ENCODE measurements at regions not wholly inside any gene's neighbourhood (a gene's known extent, or its start where the extent isn't known, plus 50 kb on each side); places are given as distances from the start of the nearest gene placed in this dataset.

- dilution Hi-C loops (cut with MboI; ENCODE audit: extremely low pct_ligation_motif_present, low sequenced_read_pairs) (no loop called here), intact Hi-C loops (cut with micrococcal nuclease) (no loop called here)
- Histone ChIP-seq H4K20me1 (replicated peaks; ENCODE audit: control insufficient read depth, extremely low read depth, insufficient read depth, low read length) (no peaks in the 10 kb centered on the region), H3K4me1 (ENCODE audit: control insufficient read depth, extremely low read depth, insufficient read depth, low read length) (no peaks in the 10 kb centered on the region), H3K4me2 (ENCODE audit: insufficient read depth, low read length) (no peak overlapping the region), H3K27me3 (ENCODE audit: control insufficient read depth in 2 of 2, insufficient read depth in 2 of 2, low read length in 2 of 2) (no peaks in the 10 kb centered on the region), H3K36me3 (ENCODE audit: control insufficient read depth in 2 of 2, extremely low read depth in 1 of 2, insufficient read depth in 2 of 2, low read length in 2 of 2) (no peaks in the 10 kb centered on the region), H3K4me3 (replicated peaks in 1 of 3; ENCODE audit: insufficient read depth in 1 of 3, low read depth in 1 of 3, low read length in 3 of 3) (no peak overlapping the region), H3K9me3 (replicated peaks; ENCODE audit: control insufficient read depth, insufficient read depth, low read length) (peaks cover 8% of the 10 kb centered on the region), H3K27ac (ENCODE audit: insufficient read depth, low read depth, low read length) (no peak overlapping the region), H3K79me2 (ENCODE audit: control insufficient read depth, insufficient read depth, low read length) (no peaks in the 10 kb centered on the region), H3K9ac (replicated peaks; ENCODE audit: extremely low read depth, insufficient read depth, low read length) (no peak overlapping the region), H2AFZ (ENCODE audit: low read depth, low read length) (no peak overlapping the region), H3K9me1 (replicated peaks; ENCODE audit: control insufficient read depth, extremely low read depth, insufficient read depth, low read length) (no peaks in the 10 kb centered on the region)
- ChIA-PET POLR2A (no interaction called here), CTCF (no interaction called here)
- BruUV-seq (replicated peaks): no TSS peak
- FAIRE-seq: no peak
- TF ChIP-seq EZH2 (IDR thresholded peaks at IDR 0.05; ENCODE audit: borderline replicate concordance, low read depth, low read length, severe bottlenecking) (no peak), MYC (IDR thresholded peaks at IDR 0.05; ENCODE audit: low read depth, low read length) (no peak), FOS (IDR thresholded peaks at IDR 0.05; ENCODE audit: borderline replicate concordance, insufficient read depth, low read length) (no peak), GATA2 (IDR thresholded peaks at IDR 0.05; ENCODE audit: insufficient read depth, insufficient read length, low read depth, low read length) (no peak), POLR2A (IDR thresholded peaks at IDR 0.05; ENCODE audit: low read depth, low read length) (no peak), MAX (IDR thresholded peaks at IDR 0.05; ENCODE audit: insufficient read depth, insufficient read length) (no peak), CTCF (IDR thresholded peaks at IDR 0.05; ENCODE audit: extremely low read depth in 1 of 2, insufficient read depth in 1 of 2, low read depth in 1 of 2, low read length in 2 of 2) (no peak), JUN (IDR thresholded peaks at IDR 0.05; ENCODE audit: borderline replicate concordance, insufficient read depth, insufficient read length, low read depth) (no peak), POLR2AphosphoS5 (IDR thresholded peaks at IDR 0.05; ENCODE audit: insufficient read depth, low read depth, low read length) (no peak)
- no peak for DNase-seq (ENCODE audit: low read depth, low spot score)
These were observed 634.1 kb downstream of the FSCB start for GRCh38 chr14:43872752-43873655.

Measured in endothelial cell of umbilical vein (primary cell).